ENCODE measurements at regions not wholly inside any gene's neighbourhood (a gene's known extent, or its start where the extent isn't known, plus 50 kb on each side); places are given as distances from the start of the nearest gene placed in this dataset.

- DNase-seq: no peak
Observed at GRCh38 chr5:149441986-149442385, 62.9 kb upstream of the IL17B start.

- DNase-seq: no peak
Observed at GRCh38 chr5:149441194-149441753, 62.2 kb upstream of the IL17B start.

- no peak for DNase-seq
Observed at GRCh38 chr5:149439899-149440542, 60.9 kb upstream of the IL17B start.

- DNase-seq: no peak
Observed at GRCh38 chr5:149438711-149439132, 59.6 kb upstream of the IL17B start.

- no peak for DNase-seq
Observed at GRCh38 chr5:149438281-149438680, 59.2 kb upstream of the IL17B start.

GRCh38 chr5:149437391-149438040 lies 58.4 kb upstream of the IL17B start:
- DNase-seq: no peak

- DNase-seq: no peak
Observed at GRCh38 chr5:149435660-149436059, 56.6 kb upstream of the IL17B start.

GRCh38 chr5:149435015-149435376 lies 55.9 kb upstream of the IL17B start:
- no peak for DNase-seq

- peak; percentile 53 for DNase-seq
Observed at GRCh38 chr5:149434162-149435014, 55.3 kb upstream of the IL17B start.

- DNase-seq: no peak
Observed at GRCh38 chr5:149433524-149434131, 54.5 kb upstream of the IL17B start.

- no peak for DNase-seq
Observed at GRCh38 chr5:149432911-149433401, 53.9 kb upstream of the IL17B start.

- DNase-seq: no peak
Observed at GRCh38 chr5:149432376-149432775, 53.3 kb upstream of the IL17B start.

GRCh38 chr5:149429839-149430721 lies 51.0 kb upstream of the IL17B start:
- DNase-seq: no peak

Measured in stimulated activated CD4-positive, alpha-beta T cell treated with anti-CD3 and anti-CD28 coated beads, Interleukin-4, amount 100 ng/mL, for 1 hour (primary cell).